ENCODE measurements at regions not wholly inside any gene's neighbourhood (a gene's known extent, or its start where the extent isn't known, plus 50 kb on each side); places are given as distances from the start of the nearest gene placed in this dataset.

DNA sequence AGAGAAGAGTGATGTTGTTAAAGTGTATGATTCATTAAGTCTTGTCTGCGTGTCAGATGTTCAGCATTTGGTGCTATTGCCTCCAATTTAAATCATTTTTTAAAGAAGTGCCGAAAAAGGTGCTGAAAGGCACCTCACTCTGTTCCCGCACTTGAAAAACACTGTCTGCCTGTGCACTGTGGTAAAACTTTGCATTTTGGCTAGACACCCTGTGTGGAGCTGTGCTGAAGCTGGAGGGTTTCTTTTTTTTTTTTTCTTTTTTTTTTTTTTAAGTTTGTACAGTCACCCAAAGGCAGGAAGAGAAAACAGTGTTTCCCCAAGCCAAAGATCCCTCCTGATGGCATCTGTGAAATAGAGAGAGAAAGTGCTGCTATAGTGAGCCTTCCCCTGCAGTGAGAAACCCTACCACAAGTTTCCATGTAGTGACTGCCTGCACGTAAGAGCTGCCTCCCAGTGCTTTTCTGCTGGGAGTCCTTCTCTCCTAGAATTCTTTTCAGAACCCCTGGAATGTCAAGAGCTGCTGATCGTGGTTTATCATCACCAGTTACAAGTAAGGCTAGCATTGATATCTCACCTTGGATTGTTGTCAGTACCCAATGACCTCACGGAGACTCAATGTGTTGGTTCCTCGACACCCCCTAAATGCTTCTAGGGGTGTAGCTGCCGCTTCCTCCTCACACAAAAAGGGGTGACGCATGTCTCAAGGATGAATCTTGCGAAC is 116.0 kb upstream of the SOX9 start:
- TF ChIP-seq, protein P1, sequence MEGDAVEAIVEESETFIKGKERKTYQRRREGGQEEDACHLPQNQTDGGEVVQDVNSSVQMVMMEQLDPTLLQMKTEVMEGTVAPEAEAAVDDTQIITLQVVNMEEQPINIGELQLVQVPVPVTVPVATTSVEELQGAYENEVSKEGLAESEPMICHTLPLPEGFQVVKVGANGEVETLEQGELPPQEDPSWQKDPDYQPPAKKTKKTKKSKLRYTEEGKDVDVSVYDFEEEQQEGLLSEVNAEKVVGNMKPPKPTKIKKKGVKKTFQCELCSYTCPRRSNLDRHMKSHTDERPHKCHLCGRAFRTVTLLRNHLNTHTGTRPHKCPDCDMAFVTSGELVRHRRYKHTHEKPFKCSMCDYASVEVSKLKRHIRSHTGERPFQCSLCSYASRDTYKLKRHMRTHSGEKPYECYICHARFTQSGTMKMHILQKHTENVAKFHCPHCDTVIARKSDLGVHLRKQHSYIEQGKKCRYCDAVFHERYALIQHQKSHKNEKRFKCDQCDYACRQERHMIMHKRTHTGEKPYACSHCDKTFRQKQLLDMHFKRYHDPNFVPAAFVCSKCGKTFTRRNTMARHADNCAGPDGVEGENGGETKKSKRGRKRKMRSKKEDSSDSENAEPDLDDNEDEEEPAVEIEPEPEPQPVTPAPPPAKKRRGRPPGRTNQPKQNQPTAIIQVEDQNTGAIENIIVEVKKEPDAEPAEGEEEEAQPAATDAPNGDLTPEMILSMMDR (IDR thresholded peaks at IDR 0.05): no peak
- no peak for TF ChIP-seq POLR2A (IDR thresholded peaks at IDR 0.05)
- TF ChIP-seq POLR2AphosphoS5 (IDR thresholded peaks at IDR 0.05): no peak

Measured in stomach (tissue), 4 donors.